ENCODE measurements at regions not wholly inside any gene's neighbourhood (a gene's known extent, or its start where the extent isn't known, plus 50 kb on each side); places are given as distances from the start of the nearest gene placed in this dataset.

- TF ChIP-seq POLR2A (IDR thresholded peaks at IDR 0.05): no peak
- TF ChIP-seq CTCF (IDR thresholded peaks at IDR 0.05): no peak
Measured at GRCh38 chr2:62568983-62569837, 63.2 kb upstream of the TMEM17 start.

Data from esophagus squamous epithelium (tissue), 4 donors.